Left lung (tissue), 4 donors: ENCODE measurements at regions not wholly inside any gene's neighbourhood (a gene's known extent, or its start where the extent isn't known, plus 50 kb on each side); places are given as distances from the start of the nearest gene placed in this dataset.

Experiments
- ATAC-seq: fragments of 200-7000 bp; cut with Tn5 transposase; one replicate; pipeline ENCODE4 v1.9.1; 2020; ENCODE audit warnings: moderate library complexity
- DNase-seq, 4 donors: peaks; one replicate each; pipeline ENCODE4 v3.0.0-alpha.2; 2013 to 2020
- H3K27ac ChIP-seq, 2 donors: fragments of 200-600 bp; sonication (generic) in 1 of 2; one replicate each; pipeline versions ENCODE4 v1.5.0 to v1.8.0; 2020 to 2021
- H3K27me3 ChIP-seq, 2 donors: fragments of 200-600 bp; sonication (generic) in 1 of 2; one replicate each; pipeline versions ENCODE4 v1.5.0 to v1.8.0; 2020 to 2021
- H3K36me3 ChIP-seq, 2 donors: fragments of 200-600 bp; sonication (generic) in 1 of 2; one replicate each; pipeline versions ENCODE4 v1.5.0 to v1.8.0; 2020 to 2021
- H3K4me1 ChIP-seq, 2 donors: fragments of 200-600 bp; one replicate each; pipeline ENCODE4 v1.8.0; 2021
- H3K4me3 ChIP-seq, 2 donors: fragments of 200-600 bp; sonication (generic) in 1 of 2; one replicate each; pipeline versions ENCODE4 v1.5.0 to v1.8.0; 2020 to 2021; ENCODE audit warnings: mild to moderate bottlenecking in 1 of 2
- H3K9me3 ChIP-seq, 2 donors: fragments of 200-600 bp; sonication (generic) in 1 of 2; one replicate each; pipeline versions ENCODE4 v1.5.0 to v1.8.0; 2020 to 2021
- CTCF ChIP-seq, 2 donors: fragments of 200-600 bp; sonication (generic) in 1 of 2; IDR thresholded peaks; one replicate each; pipeline versions ENCODE4 v1.5.0 to v1.8.0; 2021; ENCODE audit warnings: antibody characterized with exemption in 2 of 2
- intact Hi-C, 2 donors: fragments of 100-400 bp; cut with DNase I; formaldehyde crosslinking; loops; one replicate each; pipeline versions ENCODE4 v1.11.2 to v1.14.2; 2022
- donor health status: DM: no; HTN: yes; CAD: no.
- donor health status: DM: no; HTN: no; CAD: no.

- no peaks in the 10 kb centered on the region for H3K27me3 ChIP-seq
Observed at GRCh38 chr11:12321217-12321937, 56.0 kb upstream of the PARVA start.

GRCh38 chr11:12324585-12324984 lies 52.8 kb upstream of the PARVA start:
- no peak for DNase-seq
- no peaks in the 10 kb centered on the region for H3K9me3 ChIP-seq
- H3K27ac ChIP-seq: no peak overlapping the region
- no peaks in the 10 kb centered on the region for H3K4me1 ChIP-seq
- H3K4me3 ChIP-seq: no peak overlapping the region
- H3K27me3 ChIP-seq: no peaks in the 10 kb centered on the region
- intact Hi-C loops: no loop called here
- H3K36me3 ChIP-seq: peaks cover 0 to 11% of the 10 kb centered on the region in 2 donors
- no peak for ATAC-seq
- TF ChIP-seq CTCF (IDR thresholded peaks at IDR 0.05): no peak

More at GRCh38 chr11:12321217-12321937, 56.0 kb upstream of the PARVA start:
- Histone ChIP-seq H3K4me1 (peaks cover 0 to 3% of the 10 kb centered on the region in 2 donors), H3K27ac (no peak overlapping the region), H3K9me3 (peaks cover 0 to 7% of the 10 kb centered on the region in 2 donors), H3K4me3 (no peak overlapping the region), H3K36me3 (peaks cover 0 to 6% of the 10 kb centered on the region in 2 donors)
- DNase-seq: no peak
- intact Hi-C loops: no loop called here
- TF ChIP-seq CTCF (IDR thresholded peaks at IDR 0.05): no peak
- ATAC-seq: no peak
